Stimulated activated CD4-positive, alpha-beta T cell treated with anti-CD3 and anti-CD28 coated beads, Interleukin-12 subunit alpha, Interleukin-12 subunit beta, amount 100 ng/mL, for 48 hours (primary cell): ENCODE measurements at regions not wholly inside any gene's neighbourhood (a gene's known extent, or its start where the extent isn't known, plus 50 kb on each side); places are given as distances from the start of the nearest gene placed in this dataset.

Experiments used
- DNase-seq, 3 donors: peaks; one replicate each; pipeline ENCODE4 v3.0.0-alpha.2; 2020; ENCODE audit warnings: low read depth in 2 of 3, low spot score in 1 of 3

GRCh38 chr5:165673499-165673898, 2168.1 kb downstream of the MAT2B start:
- no peak for DNase-seq

GRCh38 chr5:165695796-165696195, 2190.4 kb downstream of the MAT2B start:
- DNase-seq = no peak

GRCh38 chr5:165705960-165706359, 2200.5 kb downstream of the MAT2B start:
- DNase-seq = no peak

- no peak for DNase-seq
Observed at GRCh38 chr5:165712011-165712410, 2206.6 kb downstream of the MAT2B start.

- no peak for DNase-seq
Observed at GRCh38 chr5:165714598-165714997, 2209.2 kb downstream of the MAT2B start.

- no peak for DNase-seq
Observed at GRCh38 chr5:165720901-165721300, 2215.5 kb downstream of the MAT2B start.

GRCh38 chr5:165722401-165722800, 2217.0 kb downstream of the MAT2B start:
- no peak for DNase-seq

- no peak for DNase-seq
Observed at GRCh38 chr5:165723931-165724330, 2218.5 kb downstream of the MAT2B start.

GRCh38 chr5:165728425-165728824, 2223.0 kb downstream of the MAT2B start:
- DNase-seq = no peak

- DNase-seq = no peak
Observed at GRCh38 chr5:165735388-165735787, 2230.0 kb downstream of the MAT2B start.

GRCh38 chr5:165739079-165739741, 2233.8 kb downstream of the MAT2B start:
- no peak for DNase-seq

GRCh38 chr5:165757791-165758190, 2252.4 kb downstream of the MAT2B start:
- DNase-seq = no peak

- DNase-seq = no peak
Observed at GRCh38 chr5:165775111-165775510, 2269.7 kb downstream of the MAT2B start.

- no peak for DNase-seq
Observed at GRCh38 chr5:165779505-165779904, 2274.1 kb downstream of the MAT2B start.

GRCh38 chr5:165780901-165781300, 2275.5 kb downstream of the MAT2B start:
- DNase-seq = no peak

- DNase-seq = no peak
Observed at GRCh38 chr5:165781738-165782137, 2276.3 kb downstream of the MAT2B start.

GRCh38 chr5:165783024-165783423, 2277.6 kb downstream of the MAT2B start:
- no peak for DNase-seq

GRCh38 chr5:165786073-165786472, 2280.7 kb downstream of the MAT2B start:
- no peak for DNase-seq

- DNase-seq = no peak
Observed at GRCh38 chr5:165795073-165795472, 2289.7 kb downstream of the MAT2B start.

- DNase-seq = no peak
Observed at GRCh38 chr5:165805756-165806155, 2300.3 kb downstream of the MAT2B start.

- no peak for DNase-seq
Observed at GRCh38 chr5:165808335-165808734, 2302.9 kb downstream of the MAT2B start.

GRCh38 chr5:165809914-165810313, 2304.5 kb downstream of the MAT2B start:
- no peak for DNase-seq

GRCh38 chr5:165829504-165829903, 2324.1 kb downstream of the MAT2B start:
- no peak for DNase-seq
